C4-2B (cell line): ENCODE measurements at regions not wholly inside any gene's neighbourhood (a gene's known extent, or its start where the extent isn't known, plus 50 kb on each side); places are given as distances from the start of the nearest gene placed in this dataset.

Experiments used
- CTCF ChIP-seq: fragments of 450-650 bp; conservative IDR thresholded peaks from 2 replicates; pipeline ENCODE4 v1.5.1; 2017; ENCODE audit warnings: mild to moderate bottlenecking
- ZFX ChIP-seq: fragments of 450-650 bp; IDR thresholded peaks from 2 replicates; pipeline ENCODE4 v1.6.1; 2017

GRCh38 chr7:17206349-17206905 lies 92.0 kb upstream of the AHR start:
- TF ChIP-seq CTCF (no peak), ZFX (no peak)
